GM12878 (cell line): ENCODE measurements at regions not wholly inside any gene's neighbourhood (a gene's known extent, or its start where the extent isn't known, plus 50 kb on each side); places are given as distances from the start of the nearest gene placed in this dataset.

Experiments
- ATAC-seq: fragments of 200-7000 bp; cut with Tn5 transposase; 3 replicates; pipeline ENCODE4 v1.9.1; 2020; ENCODE audit warnings: mild to moderate bottlenecking, moderate library complexity
- BruUV-seq: library from RNA; stranded (reverse); fragments of 400-500 nt; replicated peaks from 2 replicates; lab custom pipeline; 2021; lab: Mats Ljungman, UMichigan
- CTCF ChIA-PET: fragments of 300-600 bp; sonication (Branson Sonifier 250); formaldehyde crosslinking; extraction: SDS; loops from one replicate; lab custom pipeline; 2021; ENCODE audit warnings: inconsistent platforms; lab: Yijun Ruan, JAX
- POLR2A ChIA-PET: fragments of 350-600 bp; formaldehyde crosslinking; extraction: SDS; loops from one replicate; lab custom pipeline; 2021; ENCODE audit warnings: inconsistent platforms; lab: Charles Lee
- RAD21 ChIA-PET: fragments of 300-600 bp; sonication (Branson Sonifier 250); formaldehyde crosslinking; loops from one replicate; lab custom pipeline; 2023; ENCODE audit warnings: antibody characterized with exemption; ENCODE audit not compliant: unreplicated experiment; lab: Charles Lee
- SMC1A ChIA-PET: fragments of 300-600 bp; sonication (Branson Sonifier 250); formaldehyde crosslinking; loops from one replicate; lab custom pipeline; 2023; ENCODE audit not compliant: unreplicated experiment, uncharacterized antibody; lab: Charles Lee
- DNase-seq: peaks from one replicate; pipeline ENCODE4 v3.0.0-alpha.2; 2011; ENCODE audit warnings: low read depth, low spot score
- FAIRE-seq: peaks from 3 replicates; lab custom pipeline; 2011; peaks lifted over from hg19 to GRCh38; lab: Jason Lieb, UNC
- H2AFZ ChIP-seq: 2 replicates; pipeline ENCODE4 v1.6.0; 2011; ENCODE audit warnings: low read depth, low read length, control low read depth; ENCODE audit not compliant: control insufficient read depth
- H3K27ac ChIP-seq: 2 replicates; pipeline ENCODE4 v1.5.1; 2011; ENCODE audit warnings: control low read depth; ENCODE audit not compliant: control insufficient read depth, insufficient read depth
- H3K27me3 ChIP-seq, 2 experiments: replicated peaks in 1 of 2; 2 replicates each; pipeline versions ENCODE4 v1.6.0 to v1.6.1; 2011; ENCODE audit warnings: low read length in 1 of 2; ENCODE audit not compliant: control insufficient read depth in 2 of 2, insufficient read depth in 2 of 2
- H3K36me3 ChIP-seq, 2 experiments: 2 replicates each; pipeline ENCODE4 v1.5.1; 2011; ENCODE audit warnings: low read length in 1 of 2; ENCODE audit not compliant: control insufficient read depth in 2 of 2, insufficient read depth in 2 of 2
- H3K4me1 ChIP-seq: 2 replicates; pipeline ENCODE4 v1.6.1; 2011; ENCODE audit warnings: mild to moderate bottlenecking, low read length, moderate library complexity, mixed read lengths; ENCODE audit not compliant: control insufficient read depth, insufficient read depth
- H3K4me2 ChIP-seq: 2 replicates; pipeline ENCODE4 v1.6.0; 2011; ENCODE audit warnings: control low read depth; ENCODE audit not compliant: control insufficient read depth, insufficient read depth
- H3K4me3 ChIP-seq: fragments of 200-600 bp; sonication (generic); 2 replicates; pipeline ENCODE4 v1.5.1; 2016
- H3K79me2 ChIP-seq: 2 replicates; pipeline ENCODE4 v1.6.0; 2011; ENCODE audit warnings: low read length; ENCODE audit not compliant: control insufficient read depth, insufficient read depth
- H3K9ac ChIP-seq: 2 replicates; pipeline ENCODE4 v1.8.0; 2011; ENCODE audit warnings: low read length, control low read depth, mixed read lengths; ENCODE audit not compliant: control insufficient read depth, insufficient read depth
- H3K9me3 ChIP-seq: replicated peaks from 3 replicates; pipeline ENCODE4 v1.5.1; 2011; ENCODE audit warnings: mild to moderate bottlenecking, low read length; ENCODE audit not compliant: control insufficient read depth, insufficient read depth
- H4K20me1 ChIP-seq: 2 replicates; pipeline ENCODE4 v1.6.0; 2011; ENCODE audit not compliant: control insufficient read depth, insufficient read depth
- ASH2L ChIP-seq: fragments of 300-600, 200-600 bp; sonication (generic); IDR thresholded peaks from 2 replicates; pipeline ENCODE4 v1.6.1; 2017; ENCODE audit warnings: low read depth, mild to moderate bottlenecking, borderline replicate concordance
- BCLAF1 ChIP-seq: fragments of 450-650 bp; IDR thresholded peaks from 2 replicates; pipeline ENCODE4 v1.6.1; 2017; ENCODE audit warnings: antibody characterized with exemption, mild to moderate bottlenecking, moderate library complexity
- FOS ChIP-seq: IDR thresholded peaks from 3 replicates; pipeline ENCODE4 v1.6.1; 2011; ENCODE audit warnings: borderline replicate concordance; ENCODE audit not compliant: insufficient read length; ENCODE audit errors: extremely low read depth
- NBN ChIP-seq: fragments of 450-650 bp; IDR thresholded peaks from 2 replicates; pipeline ENCODE4 v1.6.1; 2016
- NR2F1 ChIP-seq: fragments of 450-650 bp; conservative IDR thresholded peaks from 2 replicates; pipeline ENCODE4 v1.6.1; 2017; ENCODE audit warnings: mild to moderate bottlenecking
- PAX5 ChIP-seq: IDR thresholded peaks from 2 replicates; pipeline ENCODE4 v1.6.1; 2011; ENCODE audit warnings: low read depth, low read length, borderline replicate concordance
- RBBP5 ChIP-seq: fragments of 200-600 bp; sonication (generic); conservative IDR thresholded peaks from 2 replicates; pipeline ENCODE4 v1.6.1; 2016
- WRNIP1 ChIP-seq: IDR thresholded peaks from 2 replicates; pipeline ENCODE4 v1.6.1; 2011; ENCODE audit warnings: low read depth, low read length, improper control_type of control experiment, borderline replicate concordance
- YBX1 ChIP-seq: fragments of 450-650 bp; IDR thresholded peaks from 2 replicates; pipeline ENCODE4 v1.6.1; 2016; ENCODE audit warnings: antibody characterized with exemption
- ZNF687 ChIP-seq: fragments of 450-650 bp; IDR thresholded peaks from 2 replicates; pipeline ENCODE4 v1.6.1; 2017; ENCODE audit warnings: mild to moderate bottlenecking, moderate library complexity
- WGBS: methylation state at CpG from one replicate; pipeline ENCODE4 v1.1.6; 2016; ENCODE audit warnings: low lambda C conversion rate; ENCODE audit not compliant: insufficient replicate concordance, insufficient coverage; ENCODE audit errors: missing lambda C conversion rate; 5-methylcytosine and 5-hydroxymethylcytosine counted together
- in situ Hi-C: fragments of 300-500 bp; cut with MboI; formaldehyde crosslinking; loops from 9 replicates; pipeline ENCODE4 v1.14.3; 2018; ENCODE audit warnings: mixed read lengths
- intact Hi-C: fragments of 100-400 bp; cut with micrococcal nuclease; formaldehyde crosslinking; loops from one replicate; pipeline ENCODE4 v1.14.2; 2022; ENCODE audit not compliant: unreplicated experiment
- TF ChIP-seq, protein P1 (sequence below): fragments of 450-650 bp; IDR thresholded peaks from 2 replicates; pipeline ENCODE4 v1.6.1; 2018; ENCODE audit warnings: mild to moderate bottlenecking, low read depth, moderate library complexity; ENCODE audit not compliant: partially characterized antibody

DNA sequence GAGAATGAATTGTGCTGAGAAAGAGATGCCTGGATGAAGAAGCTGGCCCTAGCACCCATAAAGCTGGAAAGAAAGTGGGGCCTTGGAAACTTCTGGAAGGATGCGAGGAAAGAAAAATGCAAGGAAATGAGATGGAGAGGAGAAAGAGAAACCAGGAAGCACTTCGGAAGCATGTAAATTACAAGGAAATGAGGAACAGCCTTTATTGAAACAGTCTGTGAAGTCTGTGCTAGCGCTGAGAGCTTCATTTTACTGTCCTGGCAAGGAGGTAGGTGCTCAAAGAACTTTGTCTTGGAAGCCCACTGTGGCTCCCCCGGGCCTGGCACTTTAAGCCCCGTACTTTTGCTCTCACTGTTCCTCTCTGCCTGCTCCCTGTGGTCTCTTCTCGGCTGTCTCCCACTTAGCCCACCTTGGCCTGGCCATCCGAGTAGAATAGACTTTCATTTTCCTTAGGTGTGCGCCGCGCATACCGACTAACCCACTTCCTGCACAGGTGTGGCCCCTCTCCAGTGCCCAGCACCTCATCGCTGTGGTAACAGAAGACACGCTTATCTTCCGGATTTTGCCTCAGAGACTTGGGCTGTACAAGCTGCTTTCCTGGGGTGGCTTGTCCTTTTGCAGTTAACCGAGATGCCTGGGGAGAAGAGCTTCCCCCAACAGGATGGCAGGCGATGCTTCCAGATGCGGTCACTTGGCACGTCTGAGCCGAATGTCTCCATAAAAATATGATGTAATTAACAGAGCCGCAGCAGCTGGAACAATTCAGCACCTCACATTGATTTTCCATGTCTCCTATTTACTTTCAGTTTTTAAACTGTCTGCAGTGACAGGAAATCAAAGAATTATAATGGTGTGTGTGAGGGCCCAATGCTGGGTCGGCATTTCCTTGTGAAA, 199.6 kb downstream of the HRH4 start:
- DNase-seq = no peak
- Histone ChIP-seq H3K9ac (no peak overlapping the region), H3K4me2 (peak overlapping the region; percentile 59), H2AFZ (no peak overlapping the region), H4K20me1 (no peaks in the 10 kb centered on the region), H3K4me3 (peak overlapping the region; percentile 6; the same call in 1 of the 2 replicates), H3K27ac (no peak overlapping the region), H3K36me3 (no peaks in the 10 kb centered on the region), H3K27me3 (0 out of 4 replicates have a peak, but pooled peaks cover 0 to 3% of the 10 kb centered on the region in 2 experiments), H3K9me3 (no peaks in the 10 kb centered on the region)
- ChIA-PET RAD21 (no interaction called here), SMC1A (no interaction called here), POLR2A (no interaction called here)
- intact Hi-C loops = no loop called here
- BruUV-seq = no TSS peak
- WGBS = 7% methylated on average over 21 of the region's 21 CpGs
- ATAC-seq = no peak
- no peak for FAIRE-seq
- TF ChIP-seq FOS (no peak), BCLAF1 (no peak), NBN (no peak), NR2F1 (no peak), RBBP5 (no peak), WRNIP1 (no peak), PAX5 (no peak), ZNF687 (no peak), ASH2L (no peak), YBX1 (no peak)
- TF ChIP-seq, protein P1, sequence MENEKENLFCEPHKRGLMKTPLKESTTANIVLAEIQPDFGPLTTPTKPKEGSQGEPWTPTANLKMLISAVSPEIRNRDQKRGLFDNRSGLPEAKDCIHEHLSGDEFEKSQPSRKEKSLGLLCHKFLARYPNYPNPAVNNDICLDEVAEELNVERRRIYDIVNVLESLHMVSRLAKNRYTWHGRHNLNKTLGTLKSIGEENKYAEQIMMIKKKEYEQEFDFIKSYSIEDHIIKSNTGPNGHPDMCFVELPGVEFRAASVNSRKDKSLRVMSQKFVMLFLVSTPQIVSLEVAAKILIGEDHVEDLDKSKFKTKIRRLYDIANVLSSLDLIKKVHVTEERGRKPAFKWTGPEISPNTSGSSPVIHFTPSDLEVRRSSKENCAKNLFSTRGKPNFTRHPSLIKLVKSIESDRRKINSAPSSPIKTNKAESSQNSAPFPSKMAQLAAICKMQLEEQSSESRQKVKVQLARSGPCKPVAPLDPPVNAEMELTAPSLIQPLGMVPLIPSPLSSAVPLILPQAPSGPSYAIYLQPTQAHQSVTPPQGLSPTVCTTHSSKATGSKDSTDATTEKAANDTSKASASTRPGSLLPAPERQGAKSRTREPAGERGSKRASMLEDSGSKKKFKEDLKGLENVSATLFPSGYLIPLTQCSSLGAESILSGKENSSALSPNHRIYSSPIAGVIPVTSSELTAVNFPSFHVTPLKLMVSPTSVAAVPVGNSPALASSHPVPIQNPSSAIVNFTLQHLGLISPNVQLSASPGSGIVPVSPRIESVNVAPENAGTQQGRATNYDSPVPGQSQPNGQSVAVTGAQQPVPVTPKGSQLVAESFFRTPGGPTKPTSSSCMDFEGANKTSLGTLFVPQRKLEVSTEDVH = no peak
- TF ChIP-seq, all 136 proteins: peak for 0
- CTCF ChIA-PET = interaction anchor here (1.0 kb wide), 1 partner anchor 48 kb away, joined by 3 read pairs; no protein-coding TSS in a partner anchor
- H3K4me1 ChIP-seq = no peaks in the 10 kb centered on the region; the same call in 1 of the 2 replicates
- in situ Hi-C loops = no loop called here
- H3K79me2 ChIP-seq = no peaks in the 10 kb centered on the region
